ENCODE measurements at regions not wholly inside any gene's neighbourhood (a gene's known extent, or its start where the extent isn't known, plus 50 kb on each side); places are given as distances from the start of the nearest gene placed in this dataset.

- no peak overlapping the region for H3K4me3 ChIP-seq (ENCODE audit: low read depth, low read length)
- no peak for TF ChIP-seq CTCF (IDR thresholded peaks at IDR 0.05; ENCODE audit: low read depth, low read length)
These were observed 97.1 kb downstream of the PLPPR4 start for GRCh38 chr1:99361406-99361805.

- no peak overlapping the region for H3K4me3 ChIP-seq (ENCODE audit: low read depth, low read length)
- no peak for TF ChIP-seq CTCF (IDR thresholded peaks at IDR 0.05; ENCODE audit: low read depth, low read length)
These were observed 99.2 kb downstream of the PLPPR4 start for GRCh38 chr1:99363531-99363930.

GRCh38 chr1:99365141-99365540 lies 100.8 kb downstream of the PLPPR4 start:
- no peak overlapping the region for H3K4me3 ChIP-seq (ENCODE audit: low read depth, low read length)
- no peak for TF ChIP-seq CTCF (IDR thresholded peaks at IDR 0.05; ENCODE audit: low read depth, low read length)

- H3K4me3 ChIP-seq (ENCODE audit: low read depth, low read length) = no peak overlapping the region
- no peak for TF ChIP-seq CTCF (IDR thresholded peaks at IDR 0.05; ENCODE audit: low read depth, low read length)
These were observed 101.3 kb downstream of the PLPPR4 start for GRCh38 chr1:99365545-99365944.

- no peak overlapping the region for H3K4me3 ChIP-seq (ENCODE audit: low read depth, low read length)
- TF ChIP-seq CTCF (IDR thresholded peaks at IDR 0.05; ENCODE audit: low read depth, low read length) = no peak
These were observed 104.9 kb downstream of the PLPPR4 start for GRCh38 chr1:99369154-99369553.

- H3K4me3 ChIP-seq (ENCODE audit: low read depth, low read length) = no peak overlapping the region
- TF ChIP-seq CTCF (IDR thresholded peaks at IDR 0.05; ENCODE audit: low read depth, low read length) = no peak
These were observed 106.2 kb downstream of the PLPPR4 start for GRCh38 chr1:99370476-99370875.

- no peak for TF ChIP-seq CTCF (IDR thresholded peaks at IDR 0.05; ENCODE audit: low read depth, low read length)
These were observed 107.1 kb downstream of the PLPPR4 start for GRCh38 chr1:99371413-99371812.

More at GRCh38 chr1:99371413-99371812, 107.1 kb downstream of the PLPPR4 start:
- no peak overlapping the region for H3K4me3 ChIP-seq (ENCODE audit: low read depth, low read length)
